CD14-positive monocyte (primary cell): ENCODE measurements at regions not wholly inside any gene's neighbourhood (a gene's known extent, or its start where the extent isn't known, plus 50 kb on each side); places are given as distances from the start of the nearest gene placed in this dataset.

Experiments used
- DNase-seq, 3 donors: peaks; one replicate each; pipeline ENCODE4 v3.0.0-alpha.2; 2011 to 2022
- H2AFZ ChIP-seq: 2 replicates; pipeline ENCODE4 v1.6.0; 2012; ENCODE audit warnings: mild to moderate bottlenecking, low read depth, low read length, inconsistent platforms; ENCODE audit not compliant: insufficient read depth, poor library complexity, severe bottlenecking
- H3K27ac ChIP-seq, 2 donors: 1 replicate in 1 of 2; 2 replicates in 1 of 2; pipeline ENCODE4 v1.5.1; 2012 to 2013; ENCODE audit warnings: low read length in 2 of 2, control low read depth in 1 of 2, inconsistent platforms in 1 of 2, low read depth in 1 of 2, mild to moderate bottlenecking in 1 of 2
- H3K27me3 ChIP-seq, 2 donors: one replicate each; pipeline versions ENCODE4 v1.6.0 to v1.6.1; 2011 to 2013; ENCODE audit warnings: low read length in 2 of 2; ENCODE audit not compliant: control insufficient read depth in 2 of 2, insufficient read depth in 2 of 2
- H3K36me3 ChIP-seq, 2 donors: replicated peaks in 1 of 2; 1 replicate in 1 of 2; 2 replicates in 1 of 2; pipeline versions ENCODE4 v1.5.1 to v1.6.1; 2012 to 2013; ENCODE audit warnings: low read length in 2 of 2, control low read depth in 1 of 2, inconsistent platforms in 1 of 2, mild to moderate bottlenecking in 1 of 2; ENCODE audit not compliant: insufficient read depth in 2 of 2, control insufficient read depth in 1 of 2
- H3K4me1 ChIP-seq, 2 donors: 1 replicate in 1 of 2; 2 replicates in 1 of 2; pipeline versions ENCODE4 v1.5.1 to v1.6.1; 2012 to 2013; ENCODE audit warnings: low read length in 2 of 2, control low read depth in 1 of 2, inconsistent platforms in 1 of 2, mild to moderate bottlenecking in 1 of 2, moderate library complexity in 1 of 2; ENCODE audit not compliant: insufficient read depth in 2 of 2, control insufficient read depth in 1 of 2
- H3K4me2 ChIP-seq: replicated peaks from 2 replicates; pipeline ENCODE3; 2012; ENCODE audit warnings: low read length, moderate library complexity, mild to moderate bottlenecking; ENCODE audit not compliant: poor library complexity, severe bottlenecking; ENCODE audit errors: extremely low read depth
- H3K4me3 ChIP-seq, 3 experiments: fragments of 200-600 bp in 1 of 3; sonication (generic) in 1 of 3; replicated peaks in 1 of 3; 1 replicate in 2 of 3; 2 replicates in 1 of 3; pipeline ENCODE4 v1.5.1; 2011 to 2013; ENCODE audit warnings: low read length in 3 of 3, mild to moderate bottlenecking in 3 of 3, control low read depth in 2 of 3, low read depth in 2 of 3, inconsistent platforms in 1 of 3, moderate library complexity in 1 of 3
- H3K79me2 ChIP-seq: 2 replicates; pipeline ENCODE4 v1.6.0; 2012; ENCODE audit warnings: mild to moderate bottlenecking, control low read depth, inconsistent platforms, low read length, moderate library complexity; ENCODE audit not compliant: insufficient read depth
- H3K9ac ChIP-seq: 2 replicates; pipeline ENCODE4 v1.6.0; 2017; ENCODE audit warnings: low read length, mild to moderate bottlenecking; ENCODE audit not compliant: insufficient read depth, poor library complexity, severe bottlenecking
- H3K9me3 ChIP-seq, 2 donors: replicated peaks in 1 of 2; 1 replicate in 1 of 2; 2 replicates in 1 of 2; pipeline versions ENCODE4 v1.5.1 to v1.6.1; 2012 to 2013; ENCODE audit warnings: low read length in 2 of 2, control low read depth in 1 of 2; ENCODE audit not compliant: control insufficient read depth in 1 of 2, insufficient read depth in 1 of 2
- H4K20me1 ChIP-seq: 2 replicates; pipeline ENCODE4 v1.6.0; 2012; ENCODE audit warnings: mild to moderate bottlenecking, low read length, control low read depth, moderate library complexity; ENCODE audit not compliant: insufficient read depth
- H3K27ac Mint-ChIP-seq, 7 donors: one replicate each; pipeline ENCODE4 v1.8.0; 2020; ENCODE audit warnings: mild to moderate bottlenecking in 7 of 7, mixed read lengths in 7 of 7, moderate library complexity in 6 of 7, inconsistent platforms in 2 of 7
- H3K27me3 Mint-ChIP-seq, 3 donors: one replicate each; pipeline ENCODE4 v1.8.0; 2021 to 2022; ENCODE audit warnings: low read depth in 3 of 3, mild to moderate bottlenecking in 3 of 3, mixed read lengths in 3 of 3, moderate library complexity in 3 of 3, inconsistent platforms in 1 of 3
- H3K36me3 Mint-ChIP-seq, 2 donors: one replicate each; pipeline ENCODE4 v1.8.0; 2020; ENCODE audit warnings: mixed read lengths in 2 of 2, inconsistent platforms in 1 of 2, mild to moderate bottlenecking in 1 of 2
- H3K4me1 Mint-ChIP-seq: one replicate; pipeline ENCODE4 v1.8.0; 2020; ENCODE audit warnings: mild to moderate bottlenecking, mixed read lengths
- H3K4me3 Mint-ChIP-seq, 2 donors: one replicate each; pipeline ENCODE4 v1.8.0; 2020; ENCODE audit warnings: mild to moderate bottlenecking in 2 of 2, mixed read lengths in 2 of 2, moderate library complexity in 1 of 2
- H3K9me3 Mint-ChIP-seq, 7 donors: one replicate each; pipeline ENCODE4 v1.8.0; 2020 to 2022; ENCODE audit warnings: mixed read lengths in 7 of 7, mild to moderate bottlenecking in 6 of 7, moderate library complexity in 6 of 7, inconsistent platforms in 2 of 7
- CTCF ChIP-seq: fragments of 200-600 bp; IDR thresholded peaks from one replicate; pipeline ENCODE4 v1.8.0; 2022; ENCODE audit warnings: antibody characterized with exemption, mild to moderate bottlenecking
- WGBS: methylation state at CpG from one replicate; pipeline ENCODE4 v1.1.5; 2013; ENCODE audit warnings: missing lambda C conversion rate; ENCODE audit not compliant: insufficient coverage; 5-methylcytosine and 5-hydroxymethylcytosine counted together
- intact Hi-C, 2 donors: fragments of 100-400 bp; cut with micrococcal nuclease; formaldehyde crosslinking; loops; one replicate each; pipeline versions ENCODE4 v1.15.0 to v1.15.1; 2023

GRCh38 chr5:4093236-4093635 is 497.6 kb downstream of the IRX1 start:
- peaks cover 0 to 19% (median 9%) of the 10 kb centered on the region in 7 donors for H3K9me3 Mint-ChIP-seq
- Histone ChIP-seq H3K27ac (no peak overlapping the region), H3K79me2 (no peaks in the 10 kb centered on the region), H2AFZ (no peak overlapping the region), H4K20me1 (no peaks in the 10 kb centered on the region), H3K9ac (no peak overlapping the region), H3K36me3 (no peaks in the 10 kb centered on the region), H3K4me3 (no peak overlapping the region), H3K4me2 (no peak overlapping the region), H3K4me1 (no peaks in the 10 kb centered on the region), H3K9me3 (peaks cover 0 to 8% of the 10 kb centered on the region in 2 donors), H3K27me3 (no peaks in the 10 kb centered on the region)
- no peak overlapping the region for H3K4me3 Mint-ChIP-seq
- intact Hi-C loops: no loop called here
- 92% methylated on average over 14 of the region's 15 CpGs for WGBS
- DNase-seq: no peak
- no peak for TF ChIP-seq CTCF
- H3K36me3 Mint-ChIP-seq: no peaks in the 10 kb centered on the region
- peaks cover 0 to 3% (median 2%) of the 10 kb centered on the region in 3 donors for H3K27me3 Mint-ChIP-seq
- no peaks in the 10 kb centered on the region for H3K4me1 Mint-ChIP-seq
- H3K27ac Mint-ChIP-seq: no peak overlapping the region

GRCh38 chr5:4093970-4094369 is 498.3 kb downstream of the IRX1 start:
- no peaks in the 10 kb centered on the region for H3K27me3 ChIP-seq
- H3K27ac ChIP-seq: no peak overlapping the region
- Mint-ChIP-seq H3K36me3 (no peaks in the 10 kb centered on the region), H3K9me3 (peaks cover 0 to 21% (median 9%) of the 10 kb centered on the region in 7 donors), H3K4me3 (no peak overlapping the region), H3K27me3 (peaks cover 0 to 3% (median 2%) of the 10 kb centered on the region in 3 donors), H3K4me1 (no peaks in the 10 kb centered on the region), H3K27ac (no peak overlapping the region)
- no peaks in the 10 kb centered on the region for H3K36me3 ChIP-seq
- DNase-seq: no peak
- TF ChIP-seq CTCF: no peak
- H3K79me2 ChIP-seq: no peaks in the 10 kb centered on the region
- no peak overlapping the region for H3K4me3 ChIP-seq
- WGBS: 87% methylated on average over 3 of the region's 4 CpGs
- no peak overlapping the region for H3K9ac ChIP-seq
- intact Hi-C loops: no loop called here
- H3K4me1 ChIP-seq: no peaks in the 10 kb centered on the region
- no peaks in the 10 kb centered on the region for H4K20me1 ChIP-seq
- H3K9me3 ChIP-seq: peaks cover 0 to 8% of the 10 kb centered on the region in 2 donors
- H2AFZ ChIP-seq: no peak overlapping the region
- H3K4me2 ChIP-seq: no peak overlapping the region
